KMS-11 (cell line): ENCODE measurements at regions not wholly inside any gene's neighbourhood (a gene's known extent, or its start where the extent isn't known, plus 50 kb on each side); places are given as distances from the start of the nearest gene placed in this dataset.

Experiments used
- H2AFZ ChIP-seq: fragments of 200-600 bp; sonication (generic); 2 replicates; pipeline ENCODE4 v1.6.1; 2016; ENCODE audit warnings: antibody characterized with exemption, mixed run types, low read depth
- H3K27ac ChIP-seq: fragments of 200-600 bp; sonication (generic); 2 replicates; pipeline ENCODE4 v1.6.1; 2016; ENCODE audit warnings: mild to moderate bottlenecking, mixed run types
- H3K27me3 ChIP-seq: fragments of 200-600 bp; sonication (generic); 2 replicates; pipeline ENCODE4 v1.6.1; 2017; ENCODE audit warnings: mild to moderate bottlenecking, low read depth, mixed run types, moderate library complexity; ENCODE audit not compliant: insufficient read depth
- H3K36me3 ChIP-seq: fragments of 200-600 bp; sonication (generic); 2 replicates; pipeline ENCODE4 v1.6.1; 2017; ENCODE audit warnings: mild to moderate bottlenecking, mixed run types; ENCODE audit not compliant: insufficient read depth
- H3K4me1 ChIP-seq: fragments of 200-600 bp; sonication (generic); 2 replicates; pipeline ENCODE4 v1.6.1; 2016; ENCODE audit warnings: mild to moderate bottlenecking, low read depth, mixed run types; ENCODE audit not compliant: poor library complexity, severe bottlenecking
- H3K4me2 ChIP-seq: fragments of 200-600 bp; sonication (generic); 2 replicates; pipeline ENCODE4 v1.7.0; 2016; ENCODE audit warnings: mild to moderate bottlenecking, mixed run types
- H3K4me3 ChIP-seq: fragments of 200-600 bp; sonication (generic); IDR thresholded peaks from 2 replicates; pipeline ENCODE4 v1.6.1; 2017; ENCODE audit warnings: low read depth, low read length, mixed read lengths; ENCODE audit not compliant: insufficient read depth
- H3K79me2 ChIP-seq: fragments of 200-600 bp; sonication (generic); 2 replicates; pipeline ENCODE4 v1.6.1; 2016; ENCODE audit warnings: low read depth, mixed run types; ENCODE audit not compliant: insufficient read depth
- H3K9ac ChIP-seq: fragments of 200-600 bp; sonication (generic); 2 replicates; pipeline ENCODE4 v1.6.1; 2016; ENCODE audit warnings: mild to moderate bottlenecking, mixed run types
- H4K20me1 ChIP-seq: fragments of 200-600 bp; sonication (generic); 2 replicates; pipeline ENCODE4 v1.6.1; 2016; ENCODE audit warnings: mild to moderate bottlenecking, mixed run types; ENCODE audit not compliant: insufficient read depth
- TF ChIP-seq, protein P1 (sequence below): fragments of 200-600 bp; sonication (generic); conservative IDR thresholded peaks from 2 replicates; pipeline ENCODE4 v1.6.1; 2017; ENCODE audit warnings: low read depth, mild to moderate bottlenecking, antibody characterized with exemption, low read length, moderate library complexity, mixed read lengths

- H3K4me2 ChIP-seq = no peak overlapping the region
- H3K27me3 ChIP-seq = no peaks in the 10 kb centered on the region
- H3K4me1 ChIP-seq = no peaks in the 10 kb centered on the region
- H4K20me1 ChIP-seq = no peaks in the 10 kb centered on the region
- TF ChIP-seq, protein P1, sequence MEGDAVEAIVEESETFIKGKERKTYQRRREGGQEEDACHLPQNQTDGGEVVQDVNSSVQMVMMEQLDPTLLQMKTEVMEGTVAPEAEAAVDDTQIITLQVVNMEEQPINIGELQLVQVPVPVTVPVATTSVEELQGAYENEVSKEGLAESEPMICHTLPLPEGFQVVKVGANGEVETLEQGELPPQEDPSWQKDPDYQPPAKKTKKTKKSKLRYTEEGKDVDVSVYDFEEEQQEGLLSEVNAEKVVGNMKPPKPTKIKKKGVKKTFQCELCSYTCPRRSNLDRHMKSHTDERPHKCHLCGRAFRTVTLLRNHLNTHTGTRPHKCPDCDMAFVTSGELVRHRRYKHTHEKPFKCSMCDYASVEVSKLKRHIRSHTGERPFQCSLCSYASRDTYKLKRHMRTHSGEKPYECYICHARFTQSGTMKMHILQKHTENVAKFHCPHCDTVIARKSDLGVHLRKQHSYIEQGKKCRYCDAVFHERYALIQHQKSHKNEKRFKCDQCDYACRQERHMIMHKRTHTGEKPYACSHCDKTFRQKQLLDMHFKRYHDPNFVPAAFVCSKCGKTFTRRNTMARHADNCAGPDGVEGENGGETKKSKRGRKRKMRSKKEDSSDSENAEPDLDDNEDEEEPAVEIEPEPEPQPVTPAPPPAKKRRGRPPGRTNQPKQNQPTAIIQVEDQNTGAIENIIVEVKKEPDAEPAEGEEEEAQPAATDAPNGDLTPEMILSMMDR = no peak
- H3K9ac ChIP-seq = no peak overlapping the region
- H3K79me2 ChIP-seq = no peaks in the 10 kb centered on the region
- no peak overlapping the region for H3K27ac ChIP-seq
- no peak overlapping the region for H2AFZ ChIP-seq
- no peaks in the 10 kb centered on the region for H3K36me3 ChIP-seq
- H3K4me3 ChIP-seq = no peak overlapping the region
These were observed 1106.4 kb upstream of the CITED2 start for GRCh38 chr6:140480852-140481251.

DNA sequence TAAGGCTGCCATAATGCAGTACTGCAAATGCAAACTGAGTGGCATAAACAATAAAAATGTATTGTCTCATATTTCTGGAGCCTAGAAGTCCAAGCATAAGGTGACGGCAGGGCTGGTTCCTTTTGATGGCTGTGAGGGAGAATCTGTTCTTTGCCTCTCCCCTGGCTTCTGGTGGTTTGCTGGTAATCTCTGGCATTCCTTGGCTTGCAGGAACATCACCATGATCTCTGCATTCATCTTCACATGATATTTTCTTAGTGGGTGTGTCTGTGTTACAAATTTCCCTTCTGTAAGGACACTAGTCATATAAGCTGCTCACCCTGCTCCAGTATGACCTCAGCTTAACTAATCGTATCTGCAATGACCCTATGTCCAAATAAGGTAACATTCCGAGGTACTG lies 1104.2 kb upstream of the CITED2 start:
- no peak overlapping the region for H2AFZ ChIP-seq
- TF ChIP-seq, protein P1 = no peak
- no peak overlapping the region for H3K9ac ChIP-seq
- H3K79me2 ChIP-seq = no peaks in the 10 kb centered on the region
- H3K27me3 ChIP-seq = no peaks in the 10 kb centered on the region
- H3K27ac ChIP-seq = no peak overlapping the region
- no peak overlapping the region for H3K4me3 ChIP-seq
- no peaks in the 10 kb centered on the region for H4K20me1 ChIP-seq
- H3K4me1 ChIP-seq = no peaks in the 10 kb centered on the region
- H3K36me3 ChIP-seq = no peaks in the 10 kb centered on the region
- no peak overlapping the region for H3K4me2 ChIP-seq

DNA sequence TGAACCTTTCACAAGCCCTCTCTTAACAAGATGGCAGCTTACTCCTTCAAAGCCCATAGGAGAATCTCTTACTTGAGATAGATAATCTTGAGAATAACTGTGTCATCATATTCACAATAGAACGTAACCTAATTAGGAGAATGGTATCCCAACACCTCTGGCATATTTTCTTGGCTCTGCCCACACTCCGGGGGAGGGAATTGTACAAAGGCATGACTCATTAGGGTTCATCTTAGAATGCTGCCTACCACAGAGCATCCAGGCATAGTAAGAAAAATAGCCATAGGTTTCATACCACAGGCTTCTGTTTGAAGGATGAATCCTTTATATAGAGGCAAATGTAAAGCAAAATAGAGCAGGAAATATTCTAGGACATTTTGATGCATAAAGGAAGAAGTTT lies 1100.6 kb upstream of the CITED2 start:
- Histone ChIP-seq H2AFZ (no peak overlapping the region), H3K27ac (no peak overlapping the region), H3K4me1 (no peaks in the 10 kb centered on the region), H3K9ac (no peak overlapping the region), H3K4me2 (no peak overlapping the region), H3K36me3 (no peaks in the 10 kb centered on the region), H3K79me2 (no peaks in the 10 kb centered on the region), H3K27me3 (no peaks in the 10 kb centered on the region), H4K20me1 (no peaks in the 10 kb centered on the region), H3K4me3 (no peak overlapping the region)
- TF ChIP-seq, protein P1 = no peak

DNA sequence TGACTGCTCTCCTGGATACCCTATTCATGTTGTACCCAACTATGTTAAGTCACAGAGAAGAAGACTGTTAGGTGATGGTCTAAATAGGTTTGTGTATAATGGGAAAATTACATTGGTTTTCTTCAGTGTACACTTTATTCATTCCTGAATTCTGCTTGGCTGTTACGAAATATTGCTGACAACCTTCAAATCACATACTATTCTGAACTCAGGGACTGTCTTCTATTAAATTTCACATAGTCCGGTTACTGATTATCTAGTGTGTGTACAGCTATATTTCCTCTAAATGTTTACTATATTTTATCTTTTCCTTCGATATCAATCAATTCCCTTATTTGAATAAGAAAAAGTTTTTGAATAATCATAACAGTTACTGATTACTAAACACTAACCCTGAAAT lies 1090.3 kb upstream of the CITED2 start:
- Histone ChIP-seq H2AFZ (no peak overlapping the region), H3K27me3 (no peaks in the 10 kb centered on the region), H3K4me3 (no peak overlapping the region), H3K36me3 (no peaks in the 10 kb centered on the region), H3K4me2 (no peak overlapping the region), H3K9ac (no peak overlapping the region), H3K4me1 (no peaks in the 10 kb centered on the region), H3K27ac (no peak overlapping the region), H3K79me2 (no peaks in the 10 kb centered on the region), H4K20me1 (no peaks in the 10 kb centered on the region)
- TF ChIP-seq, protein P1 = no peak

GRCh38 chr6:140463312-140463710 lies 1088.9 kb upstream of the CITED2 start:
- TF ChIP-seq, protein P1 = no peak
- Histone ChIP-seq H3K4me2 (no peak overlapping the region), H3K27ac (no peak overlapping the region), H3K4me1 (no peaks in the 10 kb centered on the region), H4K20me1 (no peaks in the 10 kb centered on the region), H2AFZ (no peak overlapping the region), H3K36me3 (no peaks in the 10 kb centered on the region), H3K27me3 (no peaks in the 10 kb centered on the region), H3K79me2 (no peaks in the 10 kb centered on the region), H3K9ac (no peak overlapping the region), H3K4me3 (no peak overlapping the region)
